ENCODE measurements at regions not wholly inside any gene's neighbourhood (a gene's known extent, or its start where the extent isn't known, plus 50 kb on each side); places are given as distances from the start of the nearest gene placed in this dataset.

- no peak for TF ChIP-seq RBBP5 (IDR thresholded peaks at IDR 0.05; ENCODE audit: borderline replicate concordance, insufficient read depth, low read length, poor library complexity, severe bottlenecking)
- no peak for TF ChIP-seq SIRT6 (IDR thresholded peaks at IDR 0.05; ENCODE audit: low read depth, low read length)
- no peak for TF ChIP-seq ZBED1 (IDR thresholded peaks at IDR 0.05)
Measured at GRCh38 chr5:87741881-87742280, 329.2 kb upstream of the CCNH start.

All from K562 (cell line).